ENCODE measurements at regions not wholly inside any gene's neighbourhood (a gene's known extent, or its start where the extent isn't known, plus 50 kb on each side); places are given as distances from the start of the nearest gene placed in this dataset.

GRCh38 chr1:29505532-29506220 is 269.4 kb downstream of the PTPRU start:
- TF ChIP-seq, protein P1, sequence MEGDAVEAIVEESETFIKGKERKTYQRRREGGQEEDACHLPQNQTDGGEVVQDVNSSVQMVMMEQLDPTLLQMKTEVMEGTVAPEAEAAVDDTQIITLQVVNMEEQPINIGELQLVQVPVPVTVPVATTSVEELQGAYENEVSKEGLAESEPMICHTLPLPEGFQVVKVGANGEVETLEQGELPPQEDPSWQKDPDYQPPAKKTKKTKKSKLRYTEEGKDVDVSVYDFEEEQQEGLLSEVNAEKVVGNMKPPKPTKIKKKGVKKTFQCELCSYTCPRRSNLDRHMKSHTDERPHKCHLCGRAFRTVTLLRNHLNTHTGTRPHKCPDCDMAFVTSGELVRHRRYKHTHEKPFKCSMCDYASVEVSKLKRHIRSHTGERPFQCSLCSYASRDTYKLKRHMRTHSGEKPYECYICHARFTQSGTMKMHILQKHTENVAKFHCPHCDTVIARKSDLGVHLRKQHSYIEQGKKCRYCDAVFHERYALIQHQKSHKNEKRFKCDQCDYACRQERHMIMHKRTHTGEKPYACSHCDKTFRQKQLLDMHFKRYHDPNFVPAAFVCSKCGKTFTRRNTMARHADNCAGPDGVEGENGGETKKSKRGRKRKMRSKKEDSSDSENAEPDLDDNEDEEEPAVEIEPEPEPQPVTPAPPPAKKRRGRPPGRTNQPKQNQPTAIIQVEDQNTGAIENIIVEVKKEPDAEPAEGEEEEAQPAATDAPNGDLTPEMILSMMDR (conservative IDR thresholded peaks at IDR 0.05; ENCODE audit: low read depth, low read length), result no peak
- DNase-seq (ENCODE audit: low read depth), result no peak
- no peak overlapping the region for H3K4me3 ChIP-seq (ENCODE audit: low read depth, low read length)

DNA sequence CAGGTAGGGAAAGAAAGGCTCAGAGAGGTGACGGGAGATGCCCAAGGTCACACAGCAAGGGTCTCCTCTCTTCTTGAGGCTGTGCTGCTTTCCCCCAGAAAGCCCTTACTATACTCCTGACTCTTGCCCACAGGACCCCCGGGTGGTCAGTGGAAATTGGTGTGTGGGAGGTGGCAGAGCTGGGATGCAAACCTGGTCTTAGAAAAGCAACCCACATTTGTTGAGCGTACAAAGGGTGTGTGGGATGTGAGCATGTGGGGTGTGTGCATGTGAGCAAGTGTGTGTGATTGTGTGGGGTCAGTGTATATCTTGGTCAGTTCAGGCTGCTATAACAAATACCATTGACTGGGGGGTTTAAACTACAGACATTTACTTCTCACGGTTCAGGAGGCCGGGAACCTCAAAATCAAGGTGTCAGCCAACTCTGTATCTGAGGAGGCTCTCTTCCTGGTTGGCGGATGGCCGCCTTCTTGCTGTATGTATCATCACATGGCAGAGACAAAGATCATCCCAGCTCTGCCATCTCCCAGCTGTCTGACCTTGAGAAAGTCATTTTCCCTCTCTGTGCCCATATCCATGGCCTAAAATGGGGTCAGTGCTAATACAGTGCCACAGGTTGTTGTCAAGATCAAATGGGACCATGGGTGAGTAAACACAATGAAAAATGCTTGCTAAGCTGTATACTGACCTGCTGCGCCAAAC is 268.5 kb downstream of the PTPRU start:
- TF ChIP-seq, protein P1 (conservative IDR thresholded peaks at IDR 0.05; ENCODE audit: low read depth, low read length), result no peak
- no peak for DNase-seq (ENCODE audit: low read depth)
- H3K4me3 ChIP-seq (ENCODE audit: low read depth, low read length), result no peak overlapping the region

DNA sequence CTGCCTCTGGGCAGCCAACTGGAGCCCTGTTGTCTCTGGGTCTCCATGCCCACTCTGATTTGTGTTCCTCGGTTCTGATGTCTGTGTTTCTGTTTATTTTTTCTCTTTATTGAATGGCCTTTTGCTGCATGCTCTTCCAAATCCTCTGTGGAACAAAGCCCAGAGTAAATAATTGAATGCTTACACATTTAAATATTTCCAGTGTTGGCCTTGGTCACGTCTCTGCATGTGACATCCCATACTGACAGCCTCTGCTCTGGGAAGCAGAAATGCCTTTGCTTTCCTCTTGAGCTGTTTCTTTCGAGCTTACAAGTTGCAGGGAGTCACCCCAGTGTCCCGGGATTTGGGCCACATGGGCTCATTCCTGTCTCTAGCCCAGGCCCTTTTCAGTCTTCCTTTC is 267.9 kb downstream of the PTPRU start:
- DNase-seq (ENCODE audit: low read depth), result no peak
- TF ChIP-seq, protein P1 (conservative IDR thresholded peaks at IDR 0.05; ENCODE audit: low read depth, low read length), result no peak
- H3K4me3 ChIP-seq (ENCODE audit: low read depth, low read length), result no peak overlapping the region

GRCh38 chr1:29502911-29503840 is 266.9 kb downstream of the PTPRU start:
- TF ChIP-seq, protein P1 (conservative IDR thresholded peaks at IDR 0.05; ENCODE audit: low read depth, low read length), result no peak
- DNase-seq (ENCODE audit: low read depth), result no peak
- H3K4me3 ChIP-seq (ENCODE audit: low read depth, low read length), result no peak overlapping the region

DNA sequence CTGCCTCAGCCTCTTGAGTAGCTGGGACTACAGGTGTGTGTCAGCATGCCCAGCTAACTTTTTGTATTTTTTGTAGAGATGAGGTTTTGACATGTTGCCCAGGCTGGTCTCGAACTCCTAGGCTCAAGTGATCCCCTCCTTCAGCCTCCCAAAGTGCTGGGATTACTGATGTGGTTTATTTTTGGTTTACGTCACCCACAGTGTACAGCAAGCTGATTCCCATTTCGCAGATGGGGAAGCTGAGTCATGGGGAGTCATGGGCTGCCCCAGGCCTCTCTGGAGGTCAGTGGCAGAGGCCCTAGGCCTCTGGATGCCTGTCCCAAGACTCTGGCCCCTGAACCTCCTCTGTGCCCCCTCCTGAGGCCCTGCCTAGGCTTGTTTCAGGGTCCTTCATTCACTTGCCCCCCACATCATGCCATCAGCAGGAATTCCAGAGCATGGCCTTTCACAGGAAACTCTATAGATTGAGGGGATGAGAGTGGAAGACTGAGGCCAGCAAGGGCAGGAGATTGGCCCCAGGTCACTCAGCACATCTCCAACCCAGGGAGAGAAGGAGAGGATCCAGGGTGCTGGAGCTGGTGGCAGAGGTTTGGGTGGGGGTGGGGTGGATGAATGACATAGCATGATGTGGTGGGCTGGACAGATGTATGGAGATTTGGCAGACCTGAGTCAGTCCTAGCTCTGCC is 266.0 kb downstream of the PTPRU start:
- H3K4me3 ChIP-seq (ENCODE audit: low read depth, low read length), result no peak overlapping the region
- no peak for DNase-seq (ENCODE audit: low read depth)
- TF ChIP-seq, protein P1 (conservative IDR thresholded peaks at IDR 0.05; ENCODE audit: low read depth, low read length), result no peak

GRCh38 chr1:29501227-29501976 is 265.1 kb downstream of the PTPRU start:
- DNase-seq (ENCODE audit: low read depth), result no peak
- H3K4me3 ChIP-seq (ENCODE audit: low read depth, low read length), result no peak overlapping the region
- TF ChIP-seq, protein P1 (conservative IDR thresholded peaks at IDR 0.05; ENCODE audit: low read depth, low read length), result no peak

Measured in epithelial cell of proximal tubule (primary cell).